ENCODE measurements at regions not wholly inside any gene's neighbourhood (a gene's known extent, or its start where the extent isn't known, plus 50 kb on each side); places are given as distances from the start of the nearest gene placed in this dataset.

GRCh38 chrX:127389900-127390299 is 570.4 kb downstream of the PRR32 start:
- H3K4ac ChIP-seq (ENCODE audit: low read depth, low read length) = no peak overlapping the region
- H3K9me1 ChIP-seq (ENCODE audit: insufficient read depth, low read length) = no peaks in the 10 kb centered on the region
- ChIA-PET POLR2A (ENCODE audit: unreplicated experiment) (no interaction called here), CTCF (no interaction called here)
- no peak overlapping the region for H2BK15ac ChIP-seq (ENCODE audit: low read depth, low read length)
- intact Hi-C loops (cut with micrococcal nuclease) = no loop called here
- TF ChIP-seq CTCF (conservative IDR thresholded peaks at IDR 0.05; ENCODE audit: low read depth, low read length) = no peak
- TF ChIP-seq RCOR1 (IDR thresholded peaks at IDR 0.05; ENCODE audit: insufficient replicate concordance, low read length) = no peak
- no peak for TF ChIP-seq POLR2A (IDR thresholded peaks at IDR 0.05; ENCODE audit: low read depth, low read length)
- TF ChIP-seq RFX5 (IDR thresholded peaks at IDR 0.05; ENCODE audit: low read depth, low read length) = no peak
- TF ChIP-seq CHD1 (IDR thresholded peaks at IDR 0.05; ENCODE audit: low read depth, low read length) = no peak
- TF ChIP-seq BHLHE40 (IDR thresholded peaks at IDR 0.05; ENCODE audit: low read depth, low read length) = no peak
- no peak for TF ChIP-seq NFE2L2 (IDR thresholded peaks at IDR 0.05; ENCODE audit: low read depth, low read length)
- TF ChIP-seq CEBPB (IDR thresholded peaks at IDR 0.05; ENCODE audit: low read depth, low read length) = no peak
- TF ChIP-seq RAD21 (IDR thresholded peaks at IDR 0.05; ENCODE audit: low read length) = no peak
- no peak for TF ChIP-seq MXI1 (IDR thresholded peaks at IDR 0.05; ENCODE audit: borderline replicate concordance, low read depth, low read length)
- no peak for TF ChIP-seq USF2 (IDR thresholded peaks at IDR 0.05; ENCODE audit: low read depth, low read length)
- TF ChIP-seq SMC3 (IDR thresholded peaks at IDR 0.05; ENCODE audit: low read depth, low read length) = no peak
- H4K5ac ChIP-seq (ENCODE audit: low read depth, low read length) = no peak overlapping the region
- H2AFZ ChIP-seq (replicated peaks; ENCODE audit: low read length, poor library complexity) = no peak overlapping the region
- no peaks in the 10 kb centered on the region for H3K27me3 ChIP-seq (ENCODE audit: control insufficient read depth, insufficient read depth, low read length)
- H4K8ac ChIP-seq (ENCODE audit: low read depth in 2 of 2, low read length in 2 of 2) = no peak overlapping the region
- DNase-seq = no peak
- H2AK5ac ChIP-seq (ENCODE audit: low read depth, low read length) = no peak overlapping the region
- no peak overlapping the region for H4K91ac ChIP-seq (ENCODE audit: insufficient read depth, low read depth, low read length)
- no peak overlapping the region for H3K9ac ChIP-seq (ENCODE audit: low read depth, low read length)
- H3K56ac ChIP-seq (ENCODE audit: extremely low read depth, insufficient read depth, low read length) = no peak overlapping the region
- H2BK5ac ChIP-seq (ENCODE audit: low read depth, low read length, poor library complexity, severe bottlenecking) = no peak overlapping the region
- dilution Hi-C loops (cut with HindIII; ENCODE audit: low sequenced_read_pairs, unreplicated experiment) = no loop called here
- no peak overlapping the region for H3K4me3 ChIP-seq (ENCODE audit: insufficient read depth, low read depth, low read length)
- 22% methylated on average over 1 of the region's 1 CpG; no CpG with 5 or more reads in 1 of the 2 experiments for WGBS, 2 experiments (ENCODE audit: extremely low coverage in 2 of 2, insufficient read length in 1 of 2)
- no peak overlapping the region for H3K23ac ChIP-seq (ENCODE audit: low read depth, low read length)
- no peak overlapping the region for H3K14ac ChIP-seq (replicated peaks; ENCODE audit: low read depth, low read length)
- no peaks in the 10 kb centered on the region for H3K9me3 ChIP-seq (ENCODE audit: control insufficient read depth, insufficient read depth, low read length)
- no peaks in the 10 kb centered on the region for H4K20me1 ChIP-seq (ENCODE audit: insufficient read depth, low read length)
- no peak overlapping the region for H3K4me2 ChIP-seq (ENCODE audit: low read depth, low read length)
- no peak overlapping the region for H2BK120ac ChIP-seq (ENCODE audit: low read depth, low read length)
- no TSS peak for BruUV-seq (replicated peaks)
- in situ Hi-C loops (cut with MboI; ENCODE audit: low sequenced_read_pairs) = no loop called here
- H3K27ac ChIP-seq (ENCODE audit: insufficient read depth, low read length) = no peak overlapping the region
- no peak for ATAC-seq (ENCODE audit: low read depth)
- no peaks in the 10 kb centered on the region for H3K4me1 ChIP-seq (ENCODE audit: control insufficient read depth, insufficient read depth, low read length)
- H2AK9ac ChIP-seq (replicated peaks; ENCODE audit: low read depth, low read length, poor library complexity) = no peak overlapping the region
- H3K36me3 ChIP-seq (ENCODE audit: control insufficient read depth, insufficient read depth, low read length) = no peaks in the 10 kb centered on the region
- no peak overlapping the region for H2BK20ac ChIP-seq (ENCODE audit: low read depth, low read length)
- no peaks in the 10 kb centered on the region for H3K79me1 ChIP-seq (ENCODE audit: low read depth in 1 of 2, low read length in 2 of 2)
- no peak overlapping the region for H3K18ac ChIP-seq (ENCODE audit: low read depth, low read length)

Data from IMR-90 (cell line).